ENCODE measurements at regions not wholly inside any gene's neighbourhood (a gene's known extent, or its start where the extent isn't known, plus 50 kb on each side); places are given as distances from the start of the nearest gene placed in this dataset.
"Not testable (repeated sequence)": the region's sequence is repeated elsewhere in the genome, so short reads cannot be mapped to it uniquely, and the experiment has no call there.

DNA sequence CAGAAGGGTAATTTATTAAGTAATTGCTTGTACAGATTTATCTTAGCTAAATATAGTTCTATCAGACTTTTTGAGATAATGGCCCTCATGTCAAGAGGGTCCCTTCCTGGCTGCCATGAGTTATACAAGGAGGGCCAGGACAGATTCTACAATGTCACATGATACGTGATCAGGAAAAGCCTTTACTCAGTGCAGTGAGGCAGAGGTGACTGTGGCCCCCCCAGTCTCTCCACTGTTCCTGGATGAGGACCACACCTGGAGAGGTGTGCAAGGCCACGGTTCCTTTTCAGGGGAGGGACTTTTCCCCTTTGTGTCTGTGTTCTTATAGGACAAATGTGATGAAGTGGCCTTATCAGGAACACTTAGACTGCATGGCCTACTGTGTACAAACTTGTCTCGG lies 54.3 kb upstream of the LRCH1 start:
- DNase-seq, result no peak

DNA sequence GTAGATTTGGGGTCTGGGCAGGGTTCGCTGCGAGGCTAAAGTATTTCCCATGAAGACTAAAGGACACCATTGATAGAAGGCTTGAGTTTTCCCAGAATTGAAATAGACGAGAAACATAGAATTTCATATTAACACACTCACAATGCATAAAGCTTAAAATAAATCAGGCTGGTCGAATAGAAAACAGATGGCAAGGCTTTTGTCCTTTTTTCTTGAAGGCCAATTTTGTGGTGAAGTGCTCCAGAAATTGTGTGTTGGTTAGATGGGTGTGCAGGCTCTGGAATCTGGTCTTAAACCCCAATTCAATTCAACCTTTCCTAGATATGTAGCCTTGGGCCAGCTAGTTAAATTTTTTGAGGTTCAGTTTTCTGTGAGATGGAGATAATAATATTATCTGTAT lies 56.9 kb upstream of the LRCH1 start:
- DNase-seq, result no peak

DNA sequence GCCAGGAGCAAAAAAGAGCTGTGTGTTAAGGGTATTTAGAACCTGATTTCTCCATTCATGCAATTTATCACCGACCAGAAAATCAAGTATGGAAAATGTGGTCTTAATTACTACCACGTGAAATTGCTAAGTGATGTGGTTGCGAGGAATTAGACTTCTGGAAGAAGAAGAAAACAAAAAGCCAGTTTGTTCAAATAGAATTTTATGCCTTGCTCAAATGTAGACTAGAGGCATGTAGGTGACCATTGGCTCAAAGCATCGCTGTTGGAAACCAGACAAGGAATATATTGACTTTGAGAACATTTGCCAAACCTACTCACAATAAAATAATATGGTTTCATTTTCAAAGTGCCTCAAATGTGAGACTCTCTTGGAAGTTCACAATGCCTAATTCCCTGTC lies 57.3 kb upstream of the LRCH1 start:
- DNase-seq, result no peak

DNA sequence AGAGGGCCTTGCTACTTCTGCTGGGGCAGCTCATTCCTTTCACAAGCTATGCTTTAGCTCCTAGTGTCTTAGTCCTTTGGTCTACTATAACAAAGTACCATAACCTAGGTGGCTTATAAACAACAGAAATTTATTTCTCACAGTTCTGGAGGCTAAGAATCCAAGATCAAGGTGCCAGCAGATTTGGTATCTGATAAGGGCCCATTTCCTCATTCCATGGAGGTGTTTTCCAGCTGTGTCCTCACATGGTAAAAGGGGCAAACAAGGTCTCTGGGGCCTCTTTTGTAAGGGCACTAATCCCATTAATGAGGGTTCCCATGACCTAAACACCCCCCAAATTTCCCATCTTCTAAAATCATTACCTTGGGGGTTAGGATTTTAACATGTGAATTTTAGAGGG lies 57.9 kb upstream of the LRCH1 start:
- DNase-seq, result no peak

DNA sequence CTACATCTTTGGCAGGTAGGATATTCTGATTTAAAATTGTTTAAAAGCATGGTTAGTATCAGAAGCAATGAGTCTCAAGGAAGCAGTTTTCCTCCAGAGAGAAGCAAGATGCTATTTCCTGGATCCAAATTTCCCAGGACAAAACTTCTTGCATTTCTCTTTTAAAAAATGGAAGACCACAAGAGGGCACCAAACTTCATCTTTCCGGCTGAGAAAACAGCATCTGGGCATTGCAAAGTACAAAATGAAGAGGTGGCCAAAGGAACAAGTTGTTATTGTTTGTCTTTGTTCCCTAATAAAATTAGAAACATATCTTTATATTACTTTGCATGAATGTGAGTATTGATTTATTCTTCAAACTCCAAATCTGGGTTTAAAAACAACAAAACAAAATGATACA lies 60.0 kb upstream of the LRCH1 start:
- peak; percentile 53 for DNase-seq

DNA sequence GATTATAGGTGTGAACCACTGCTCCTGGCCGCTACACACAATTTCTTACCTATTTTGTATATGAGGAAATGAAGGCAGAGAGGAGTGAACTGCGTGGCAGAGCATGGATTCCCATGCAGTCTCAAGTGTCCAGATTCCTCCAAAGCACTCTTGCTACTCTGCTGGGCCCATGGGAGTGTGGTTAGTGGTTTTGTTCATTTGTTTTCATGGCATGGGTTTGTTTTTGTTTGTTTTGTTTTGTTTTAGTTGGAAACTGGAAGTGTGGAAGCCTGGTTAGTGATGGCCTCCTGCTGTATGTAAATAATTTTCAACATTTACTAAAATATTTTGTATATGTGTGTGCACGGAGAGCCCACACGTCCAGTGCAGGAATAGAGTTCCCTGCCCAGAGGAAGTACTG lies 61.3 kb upstream of the LRCH1 start:
- DNase-seq, result no peak

DNA sequence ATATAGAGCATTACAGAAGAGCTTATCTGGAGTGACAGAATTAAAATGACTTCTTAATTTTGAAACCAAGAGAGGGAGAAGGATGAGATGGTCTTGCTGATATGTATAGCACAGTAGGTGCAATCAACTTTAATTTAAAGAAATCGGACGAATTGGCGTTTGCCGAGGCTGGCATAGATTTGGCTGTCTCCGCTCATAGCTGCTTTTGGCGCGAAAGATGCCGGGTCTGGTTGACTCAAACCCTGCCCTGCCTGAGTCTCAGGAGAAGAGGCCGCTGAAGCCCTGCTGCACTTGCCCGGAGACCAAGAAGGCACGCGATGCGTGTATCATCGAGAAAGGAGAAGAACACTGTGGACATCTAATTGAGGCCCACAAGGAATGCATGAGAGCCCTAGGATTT lies 62.3 kb upstream of the LRCH1 start:
- not testable (repeated sequence) for DNase-seq

DNA sequence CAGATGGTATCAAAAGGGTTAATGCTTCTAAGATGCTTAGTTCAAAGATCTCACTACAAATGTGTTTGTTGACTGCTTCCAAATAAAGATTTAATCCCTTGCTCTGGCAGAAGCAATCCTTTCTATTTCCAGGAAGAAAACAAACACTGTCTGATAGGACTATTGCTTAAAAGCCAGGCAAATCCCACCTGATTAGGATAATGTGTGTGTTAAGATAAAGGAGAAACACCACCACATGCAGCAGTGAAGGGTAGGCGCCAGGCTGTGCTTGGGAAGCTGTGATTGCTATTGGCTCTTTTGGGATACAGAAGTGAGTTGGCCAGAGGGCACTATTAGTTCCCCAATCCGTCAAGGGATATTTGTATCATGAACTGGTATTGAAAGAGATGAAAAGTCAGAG lies 62.8 kb upstream of the LRCH1 start:
- no peak for DNase-seq

DNA sequence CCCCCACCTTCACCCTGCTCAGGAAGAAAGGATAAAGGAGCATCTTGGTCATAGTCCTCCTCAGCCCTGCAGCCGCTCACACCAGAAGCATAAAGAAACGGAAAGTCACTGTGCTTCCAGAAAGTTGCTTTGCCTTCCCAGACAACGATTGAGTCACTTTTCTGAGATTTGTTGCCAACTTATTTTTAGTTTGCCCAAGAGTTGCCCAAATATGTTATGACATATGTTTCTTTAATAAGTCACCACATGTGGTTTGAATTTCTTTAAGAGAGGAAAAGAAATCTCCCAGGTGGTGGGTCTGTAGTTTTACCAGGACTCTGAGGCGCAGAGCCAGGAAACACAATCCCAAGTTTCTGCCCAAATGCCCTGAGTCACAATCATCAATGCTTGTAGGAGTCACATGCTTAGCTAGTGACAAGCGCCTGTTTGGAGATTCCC lies 63.4 kb upstream of the LRCH1 start:
- DNase-seq, result no peak

DNA sequence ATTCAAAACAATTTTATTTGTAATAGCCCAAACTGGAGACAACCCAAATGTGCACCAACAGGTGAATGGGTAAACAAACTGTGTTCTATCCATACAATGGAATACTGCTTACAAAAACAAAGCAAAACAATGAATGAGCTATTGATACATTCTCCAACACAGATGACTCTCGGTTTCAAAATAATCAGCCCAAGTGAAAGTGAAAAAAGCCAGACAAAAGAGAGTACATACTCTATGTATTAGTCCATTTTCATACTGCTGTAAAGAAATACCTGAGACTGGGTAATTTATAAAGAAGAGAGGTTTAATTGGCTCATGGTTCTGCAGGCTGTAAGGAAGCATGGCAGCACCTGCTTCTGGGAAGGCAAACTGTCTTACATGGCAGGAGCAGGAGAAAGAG lies 65.2 kb upstream of the LRCH1 start:
- DNase-seq, result no peak

DNA sequence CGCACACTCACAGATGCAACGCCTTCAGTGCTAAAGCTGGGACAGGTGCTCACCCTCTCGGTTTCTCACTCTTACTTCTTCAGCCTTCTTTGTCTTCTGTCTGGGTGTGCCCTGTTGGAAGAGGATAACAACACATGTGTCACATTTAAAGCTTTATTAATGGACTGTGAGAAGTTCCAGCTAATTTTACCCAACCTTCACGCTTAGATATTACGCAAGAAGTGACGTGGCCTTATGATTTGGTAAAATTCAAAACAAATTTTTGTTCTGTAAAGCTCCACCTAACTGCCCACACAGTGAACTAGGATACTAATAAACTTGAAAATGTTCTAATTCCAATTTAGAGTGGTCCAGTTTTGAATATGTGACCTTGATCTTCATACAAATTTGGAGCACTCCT lies 66.7 kb upstream of the LRCH1 start:
- no peak for DNase-seq

DNA sequence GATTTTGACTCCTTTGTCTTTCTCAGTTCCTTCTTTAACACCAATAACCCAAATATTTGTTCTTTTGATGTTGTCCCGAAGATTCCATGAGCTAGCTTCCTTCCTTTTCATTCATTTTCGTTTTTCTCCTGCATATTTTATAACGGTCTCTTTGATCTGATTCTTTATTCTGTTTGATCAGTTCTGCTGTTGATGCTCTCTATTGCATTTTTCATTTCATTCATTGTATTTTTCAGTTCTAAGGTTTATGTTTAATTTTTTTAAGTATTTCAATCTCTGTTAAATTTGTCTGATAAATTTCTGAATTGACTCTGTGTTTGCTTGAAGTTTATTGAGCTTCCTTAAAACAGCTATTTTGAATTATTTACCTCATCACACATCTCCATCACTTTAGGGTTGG lies 68.4 kb upstream of the LRCH1 start:
- DNase-seq, result no peak

DNA sequence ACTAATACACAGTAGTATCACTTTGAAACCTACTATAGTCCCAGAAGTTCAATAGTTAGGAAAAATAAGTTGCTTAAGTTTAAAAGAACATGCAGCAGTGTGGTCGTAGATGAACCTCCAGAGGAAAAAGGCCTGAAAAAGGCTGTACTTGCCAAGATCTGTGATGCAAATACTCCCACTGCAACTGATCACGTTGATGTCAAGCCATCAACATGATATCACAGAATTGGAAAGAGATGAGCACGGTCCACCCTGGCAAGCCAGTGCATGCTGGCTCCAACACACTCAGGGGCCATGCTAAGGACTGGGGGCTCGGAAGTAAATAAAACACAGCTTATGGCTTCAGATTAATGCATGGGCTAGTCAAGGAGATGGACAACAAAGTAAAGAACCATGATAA lies 71.8 kb upstream of the LRCH1 start:
- DNase-seq, result no peak

DNA sequence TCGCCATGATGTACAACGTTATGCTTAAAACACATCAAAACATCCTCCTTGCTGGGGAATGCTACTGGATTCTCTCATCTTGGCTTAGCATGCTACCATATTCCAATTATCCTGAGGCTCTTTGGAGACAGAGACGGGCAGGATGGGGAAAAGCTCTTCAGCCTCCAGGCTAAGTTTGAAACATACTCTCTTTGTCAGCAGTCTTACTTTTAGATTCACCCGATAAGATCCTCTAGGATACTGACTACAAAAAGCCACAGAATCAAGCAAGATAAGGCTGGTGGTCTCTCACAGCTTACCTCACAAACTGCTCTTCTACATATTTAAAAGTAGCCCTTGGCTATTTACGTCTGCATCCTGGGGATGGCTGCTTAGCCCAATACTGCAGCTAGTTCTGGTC lies 72.8 kb upstream of the LRCH1 start:
- DNase-seq, result no peak

DNA sequence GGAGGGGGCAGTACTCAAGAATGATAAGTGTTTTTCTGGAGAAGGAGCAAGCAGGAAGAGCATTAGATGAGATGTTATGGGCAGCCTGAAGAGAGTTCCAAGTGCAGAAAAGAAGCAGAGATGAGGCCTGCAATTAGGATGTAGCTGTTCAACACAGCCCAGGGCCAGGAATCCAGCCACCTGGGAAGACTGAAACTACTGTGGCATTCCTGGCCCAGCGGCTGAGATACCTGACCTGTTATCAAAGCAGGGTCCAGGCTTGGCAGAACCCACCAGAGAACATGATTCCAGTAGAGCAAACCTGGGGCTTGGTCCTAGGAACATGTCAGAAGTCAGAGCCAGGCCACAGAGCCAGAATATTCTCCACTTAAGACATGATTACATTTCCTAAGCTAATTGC lies 73.3 kb upstream of the LRCH1 start:
- no peak for DNase-seq

DNA sequence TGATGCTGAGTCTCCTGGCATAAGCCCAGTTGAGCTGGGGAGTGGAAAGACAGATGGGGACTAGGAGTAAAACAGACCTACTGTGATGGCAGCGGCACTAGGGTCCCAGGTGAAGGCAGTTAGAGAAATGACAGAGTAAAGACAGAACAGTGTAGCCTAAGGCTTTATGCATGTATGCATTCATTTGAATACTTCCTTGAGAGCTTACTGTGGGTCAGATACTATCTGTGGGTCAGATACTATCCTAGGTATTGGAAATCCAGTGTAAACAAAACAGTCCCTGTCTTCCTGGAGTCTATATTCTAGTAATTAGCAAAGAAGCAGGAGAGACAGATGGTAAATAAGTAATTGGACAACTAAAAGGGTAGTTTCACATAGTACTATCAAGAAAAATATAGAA lies 73.7 kb upstream of the LRCH1 start:
- DNase-seq, result no peak

DNA sequence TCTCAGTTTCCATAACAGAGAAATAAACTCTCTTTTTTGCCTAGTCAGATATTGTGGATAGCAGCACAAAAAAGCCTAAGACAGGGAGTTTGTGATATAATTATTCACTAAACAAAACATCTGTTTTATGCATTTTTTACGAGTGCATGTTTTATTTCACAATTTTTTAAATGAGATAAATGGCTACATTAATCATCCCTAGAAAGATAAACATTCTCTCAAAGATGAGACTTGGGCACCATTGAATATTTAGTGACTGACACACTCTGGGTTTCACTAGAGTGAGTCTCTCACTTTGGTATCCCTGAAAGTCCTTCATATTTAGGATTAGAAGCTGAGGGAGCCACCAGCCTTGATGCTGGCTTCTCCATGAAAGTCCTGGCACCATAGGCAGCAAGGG lies 74.3 kb upstream of the LRCH1 start:
- DNase-seq, result no peak

DNA sequence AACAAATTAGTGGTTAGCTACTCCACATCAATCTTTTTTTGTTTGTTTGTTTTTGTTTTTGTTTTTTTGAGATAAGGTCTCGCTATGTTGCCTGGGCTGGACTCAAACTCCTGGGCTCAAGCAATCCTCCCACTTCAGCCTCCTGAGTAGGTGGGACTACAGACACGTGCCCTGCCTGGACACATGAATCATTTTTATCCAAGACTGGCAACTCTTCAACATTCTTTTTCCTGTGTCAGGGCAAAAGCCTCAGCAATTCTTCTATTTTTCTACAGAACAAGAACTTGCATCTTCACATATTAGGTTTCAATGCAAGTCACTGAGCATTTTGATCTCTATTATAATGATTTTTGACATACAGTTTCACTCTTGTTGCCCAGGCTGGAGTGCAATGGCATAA lies 76.8 kb upstream of the LRCH1 start:
- DNase-seq, result no peak

DNA sequence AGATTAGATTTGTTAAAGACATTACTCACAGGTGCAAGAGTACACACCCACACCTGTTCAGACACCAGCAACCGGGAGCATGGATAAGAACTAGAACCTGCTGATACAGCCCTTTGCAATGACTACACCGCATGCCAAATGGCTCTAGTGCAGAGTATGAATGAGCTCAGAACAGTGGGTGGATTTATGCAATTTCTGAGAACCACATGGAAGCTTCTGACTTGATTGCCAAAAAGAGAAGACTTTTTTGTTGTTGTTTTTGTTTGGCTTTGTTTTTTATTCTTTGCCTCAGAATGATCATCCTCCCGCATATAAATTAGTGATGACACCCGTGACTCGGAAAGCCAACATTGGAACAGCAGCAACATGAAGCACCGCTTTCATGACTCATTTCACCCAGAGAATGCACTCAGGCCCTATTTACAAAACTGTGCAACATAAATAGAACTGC lies 77.4 kb upstream of the LRCH1 start:
- no peak for DNase-seq

DNA sequence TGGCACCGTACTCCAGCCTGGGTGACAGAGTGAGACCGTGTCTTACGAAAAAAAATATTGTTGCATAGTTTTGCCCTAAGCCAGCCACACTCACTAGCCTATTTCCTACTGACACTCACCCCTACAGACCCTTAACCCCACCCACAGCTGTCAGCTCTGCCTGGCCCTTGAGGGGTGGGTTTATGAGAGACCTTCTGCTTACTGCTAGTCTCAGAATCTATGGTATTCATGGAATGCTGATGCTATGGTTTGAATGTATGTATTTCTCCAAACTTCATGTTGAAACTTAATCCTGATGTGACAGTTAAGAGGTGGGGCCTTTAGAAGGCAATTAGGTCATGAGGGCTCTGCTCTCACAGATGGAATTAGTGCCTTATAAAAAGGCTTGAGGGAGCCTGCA lies 79.2 kb upstream of the LRCH1 start:
- DNase-seq, result no peak

DNA sequence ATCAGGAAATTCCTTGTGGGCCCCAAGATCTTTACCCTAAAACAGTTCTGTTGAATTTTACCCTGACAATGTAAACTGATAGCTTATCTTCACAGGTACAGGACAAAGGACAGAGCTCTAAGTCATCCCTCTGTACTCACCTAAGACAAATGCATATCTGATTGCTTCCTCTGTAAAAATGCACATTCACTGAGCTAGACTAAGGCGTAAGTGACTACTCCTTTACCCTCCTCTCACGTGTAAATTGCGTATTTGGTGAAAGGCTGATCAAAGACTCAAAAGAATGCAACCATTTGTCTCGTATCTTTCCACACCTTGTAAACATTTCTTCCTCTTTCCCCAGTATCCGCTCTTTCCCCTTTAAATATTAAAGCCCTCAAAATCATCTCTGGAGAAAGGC lies 80.6 kb upstream of the LRCH1 start:
- DNase-seq, result no peak

DNA sequence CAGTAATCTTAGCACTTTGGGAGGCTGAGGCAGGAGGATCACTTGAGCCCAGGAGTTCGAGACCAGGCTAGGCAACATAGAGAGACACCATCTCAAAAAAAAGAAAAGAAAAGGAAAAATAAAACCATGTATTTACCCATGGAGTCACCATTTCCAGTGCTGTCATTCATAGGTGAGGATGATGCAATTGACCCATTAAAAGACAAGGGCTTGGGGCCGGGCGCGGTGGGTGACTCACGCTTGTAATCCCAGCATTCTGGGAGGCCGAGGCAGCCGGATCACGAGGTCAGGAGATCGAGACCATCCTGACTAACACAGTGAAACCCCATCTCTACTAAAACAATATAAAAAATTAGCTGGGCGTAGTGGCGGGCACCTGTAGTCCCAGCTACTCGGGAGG lies 82.6 kb upstream of the RUBCNL start:
- DNase-seq, result not testable (repeated sequence)

DNA sequence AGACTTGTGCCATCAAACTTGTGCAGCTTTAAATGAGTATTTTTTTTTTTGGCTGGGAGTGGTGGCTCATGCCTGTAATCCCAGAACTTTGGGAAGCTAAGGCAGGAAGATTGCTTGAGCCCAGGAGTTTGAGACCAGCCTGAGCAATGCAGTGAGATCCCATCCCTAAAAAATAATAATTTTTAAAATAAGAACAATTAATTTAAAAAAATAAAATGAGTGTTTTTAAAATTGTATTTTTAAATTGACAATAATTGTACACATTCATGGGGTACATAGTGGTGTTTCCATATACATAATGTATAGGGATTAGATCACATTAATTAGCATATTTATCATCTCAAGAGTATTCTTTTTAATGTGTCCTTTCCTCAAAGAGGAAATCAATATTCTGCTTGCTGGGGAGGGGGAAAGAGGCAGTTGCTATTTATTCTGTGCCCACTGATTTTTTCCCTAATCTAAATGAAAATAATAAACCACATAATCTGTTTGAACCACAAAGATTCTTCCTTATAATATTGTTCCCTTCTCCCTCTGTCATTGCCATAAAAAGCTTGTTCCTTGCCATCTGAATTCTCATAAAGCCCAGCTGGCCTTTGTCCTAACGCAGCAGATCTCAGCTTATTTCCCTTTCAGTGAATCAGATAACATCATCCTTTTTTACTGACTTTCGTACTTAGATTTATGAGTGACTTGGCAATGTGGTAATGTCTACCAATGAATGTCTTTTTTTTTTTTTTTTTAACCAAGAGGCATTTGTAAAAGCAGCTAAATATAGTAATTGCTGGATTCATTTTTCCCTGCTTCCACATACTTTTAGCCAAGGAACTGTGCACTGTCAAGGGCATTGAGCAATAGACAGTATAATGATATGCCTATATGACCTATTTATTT lies 81.8 kb upstream of the RUBCNL start:
- no peak for DNase-seq

DNA sequence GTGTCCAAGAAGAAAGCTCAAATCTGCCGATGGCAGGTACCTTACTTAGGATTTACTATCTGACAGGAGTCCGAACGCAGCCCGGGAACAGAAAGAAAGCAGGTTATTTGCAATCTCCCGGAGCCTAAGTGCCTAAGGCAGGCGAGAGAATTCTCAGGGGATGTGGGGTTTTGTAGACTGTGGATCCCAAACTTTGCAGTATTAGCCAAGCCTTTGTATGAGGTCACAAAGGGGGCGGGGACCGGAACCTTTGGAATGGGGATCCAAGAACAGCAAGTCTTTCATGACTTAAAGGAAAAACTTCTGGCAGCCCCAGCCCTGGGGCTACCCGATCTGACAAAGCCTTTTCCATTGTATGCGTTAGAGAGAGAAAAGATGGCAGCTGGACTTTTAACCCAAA lies 80.6 kb upstream of the RUBCNL start:
- not testable (repeated sequence) for DNase-seq

DNA sequence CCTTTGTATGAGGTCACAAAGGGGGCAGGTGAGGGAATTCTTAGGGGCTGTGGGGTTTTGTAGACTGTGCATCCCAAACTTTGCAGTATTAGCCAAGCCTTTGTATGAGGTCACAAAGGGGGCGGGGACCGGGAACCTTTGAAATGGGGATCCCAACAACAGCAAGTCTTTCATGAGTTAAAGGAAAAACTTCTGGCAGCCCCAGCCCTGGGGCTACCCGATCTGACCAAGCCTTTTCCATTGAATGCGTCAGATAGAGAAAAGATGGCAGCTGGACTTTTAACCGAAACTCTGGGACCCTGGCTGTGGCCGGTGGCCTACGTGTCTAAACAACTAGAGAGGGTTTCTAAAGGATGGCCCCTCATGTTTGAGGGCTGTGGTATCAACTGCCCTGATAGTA lies 79.0 kb upstream of the RUBCNL start:
- DNase-seq, result not testable (repeated sequence)
